ENCODE measurements at regions not wholly inside any gene's neighbourhood (a gene's known extent, or its start where the extent isn't known, plus 50 kb on each side); places are given as distances from the start of the nearest gene placed in this dataset.

DNA sequence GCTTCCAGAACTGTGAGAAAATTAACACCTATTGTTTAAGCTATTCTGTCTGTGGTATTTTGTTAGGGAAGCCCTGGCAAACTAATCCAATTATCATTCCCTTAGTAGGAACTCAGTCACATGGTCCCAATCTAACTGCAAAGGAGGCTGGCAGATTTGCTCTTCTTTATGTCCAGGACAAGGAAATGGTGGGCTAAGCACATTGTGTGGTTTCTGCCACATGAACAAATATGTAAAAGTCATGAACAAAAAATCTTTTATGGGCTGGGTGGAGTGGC is 278.6 kb upstream of the RPL38 start:
- CTCF ChIA-PET: no interaction called here
- TF ChIP-seq, protein P1, sequence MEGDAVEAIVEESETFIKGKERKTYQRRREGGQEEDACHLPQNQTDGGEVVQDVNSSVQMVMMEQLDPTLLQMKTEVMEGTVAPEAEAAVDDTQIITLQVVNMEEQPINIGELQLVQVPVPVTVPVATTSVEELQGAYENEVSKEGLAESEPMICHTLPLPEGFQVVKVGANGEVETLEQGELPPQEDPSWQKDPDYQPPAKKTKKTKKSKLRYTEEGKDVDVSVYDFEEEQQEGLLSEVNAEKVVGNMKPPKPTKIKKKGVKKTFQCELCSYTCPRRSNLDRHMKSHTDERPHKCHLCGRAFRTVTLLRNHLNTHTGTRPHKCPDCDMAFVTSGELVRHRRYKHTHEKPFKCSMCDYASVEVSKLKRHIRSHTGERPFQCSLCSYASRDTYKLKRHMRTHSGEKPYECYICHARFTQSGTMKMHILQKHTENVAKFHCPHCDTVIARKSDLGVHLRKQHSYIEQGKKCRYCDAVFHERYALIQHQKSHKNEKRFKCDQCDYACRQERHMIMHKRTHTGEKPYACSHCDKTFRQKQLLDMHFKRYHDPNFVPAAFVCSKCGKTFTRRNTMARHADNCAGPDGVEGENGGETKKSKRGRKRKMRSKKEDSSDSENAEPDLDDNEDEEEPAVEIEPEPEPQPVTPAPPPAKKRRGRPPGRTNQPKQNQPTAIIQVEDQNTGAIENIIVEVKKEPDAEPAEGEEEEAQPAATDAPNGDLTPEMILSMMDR (IDR thresholded peaks at IDR 0.05; ENCODE audit: insufficient read depth, low read depth, low read length): no peak
- POLR2A ChIA-PET: no interaction called here

DNA sequence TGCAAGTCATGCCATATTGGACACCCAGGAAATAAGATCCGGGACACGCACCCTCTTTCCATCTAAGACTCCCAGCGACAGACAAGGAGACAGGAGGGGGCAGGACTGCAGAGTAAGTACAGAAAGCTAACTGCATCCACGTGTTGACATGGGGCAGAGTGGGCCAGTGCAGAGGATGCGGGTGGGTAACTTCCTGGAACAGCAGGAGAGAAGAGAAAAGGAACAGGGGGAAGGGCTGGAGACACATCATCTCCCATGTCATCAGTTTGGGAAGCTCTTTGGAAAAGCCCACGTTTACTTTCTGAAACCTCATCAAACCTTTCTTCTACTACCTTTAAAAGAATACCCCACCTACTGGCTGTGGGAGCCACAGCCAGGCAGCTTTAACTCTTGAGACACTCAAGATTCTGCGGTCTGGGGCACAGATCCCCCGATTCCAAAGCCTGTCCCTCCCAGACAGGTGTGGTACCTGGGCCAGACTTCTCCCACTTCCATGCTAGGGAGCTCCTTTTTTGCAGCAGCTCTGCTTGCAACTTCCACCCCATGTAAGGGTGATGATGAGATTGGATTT is 273.5 kb upstream of the RPL38 start:
- TF ChIP-seq, protein P1 (IDR thresholded peaks at IDR 0.05; ENCODE audit: insufficient read depth, low read depth, low read length): no peak
- POLR2A ChIA-PET: no interaction called here
- no peak overlapping the region for H3K4me3 ChIP-seq (ENCODE audit: low read depth, low read length)
- H3K36me3 ChIP-seq (ENCODE audit: control insufficient read depth, insufficient read depth, low read length): no peaks in the 10 kb centered on the region
- no peak for DNase-seq (ENCODE audit: low read depth)
- CTCF ChIA-PET: no interaction called here
- no peaks in the 10 kb centered on the region for H3K27me3 ChIP-seq (ENCODE audit: control insufficient read depth, insufficient read depth, low read length)

More for the DNA sequence above, 278.6 kb upstream of the RPL38 start:
- Histone ChIP-seq H3K27me3 (ENCODE audit: control insufficient read depth, insufficient read depth, low read length) (no peaks in the 10 kb centered on the region), H3K36me3 (ENCODE audit: control insufficient read depth, insufficient read depth, low read length) (no peaks in the 10 kb centered on the region), H3K4me3 (ENCODE audit: low read depth, low read length) (no peak overlapping the region)
- no peak for DNase-seq (ENCODE audit: low read depth)

GRCh38 chr17:73932216-73932749 is 271.2 kb upstream of the RPL38 start:
- ChIA-PET CTCF (no interaction called here), POLR2A (no interaction called here)
- TF ChIP-seq, protein P1 (IDR thresholded peaks at IDR 0.05; ENCODE audit: insufficient read depth, low read depth, low read length): no peak
- no peak for DNase-seq (ENCODE audit: low read depth)
- Histone ChIP-seq H3K36me3 (ENCODE audit: control insufficient read depth, insufficient read depth, low read length) (no peaks in the 10 kb centered on the region), H3K27me3 (ENCODE audit: control insufficient read depth, insufficient read depth, low read length) (no peaks in the 10 kb centered on the region), H3K4me3 (ENCODE audit: low read depth, low read length) (no peak overlapping the region)

GRCh38 chr17:73933164-73933766 is 270.2 kb upstream of the RPL38 start:
- POLR2A ChIA-PET: no interaction called here
- no peak for DNase-seq (ENCODE audit: low read depth)
- TF ChIP-seq, protein P1 (IDR thresholded peaks at IDR 0.05; ENCODE audit: insufficient read depth, low read depth, low read length): no peak
- Histone ChIP-seq H3K36me3 (ENCODE audit: control insufficient read depth, insufficient read depth, low read length) (no peaks in the 10 kb centered on the region), H3K4me3 (ENCODE audit: low read depth, low read length) (no peak overlapping the region), H3K27me3 (ENCODE audit: control insufficient read depth, insufficient read depth, low read length) (no peaks in the 10 kb centered on the region)
- CTCF ChIA-PET: no interaction called here

- ChIA-PET CTCF (no interaction called here), POLR2A (no interaction called here)
- TF ChIP-seq, protein P1 (IDR thresholded peaks at IDR 0.05; ENCODE audit: insufficient read depth, low read depth, low read length): no peak
- no peaks in the 10 kb centered on the region for H3K27me3 ChIP-seq (ENCODE audit: control insufficient read depth, insufficient read depth, low read length)
- no peaks in the 10 kb centered on the region for H3K36me3 ChIP-seq (ENCODE audit: control insufficient read depth, insufficient read depth, low read length)
- no peak overlapping the region for H3K4me3 ChIP-seq (ENCODE audit: low read depth, low read length)
- no peak for DNase-seq (ENCODE audit: low read depth)
Observed at GRCh38 chr17:73933871-73934270, 269.6 kb upstream of the RPL38 start.
